Stimulated activated CD8-positive, alpha-beta memory T cell treated with anti-CD3 and anti-CD28 coated beads, Interleukin-4, amount 100 ng/mL, for 48 hours (primary cell): ENCODE measurements at regions not wholly inside any gene's neighbourhood (a gene's known extent, or its start where the extent isn't known, plus 50 kb on each side); places are given as distances from the start of the nearest gene placed in this dataset.

Experiments
- DNase-seq: peaks from one replicate; pipeline ENCODE4 v3.0.0-alpha.2; 2020

DNA sequence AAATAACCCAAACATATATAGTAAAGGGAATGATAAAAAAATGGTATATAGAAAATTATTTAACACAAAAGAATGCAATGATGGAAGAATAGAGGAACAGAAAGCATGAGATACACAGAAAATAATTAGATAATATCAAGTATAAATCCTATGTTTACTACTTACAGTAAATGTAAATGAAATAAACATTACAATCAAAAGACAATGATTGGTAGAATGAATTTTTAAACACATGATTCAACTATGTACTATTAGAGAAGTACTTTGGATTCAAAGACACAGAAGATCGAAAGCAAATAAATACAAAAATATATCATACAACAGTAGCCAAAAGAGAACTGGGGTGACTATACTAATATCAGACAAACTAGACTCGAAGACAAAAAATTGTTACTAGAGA is 97.6 kb upstream of the PARD3B start:
- DNase-seq, result no peak

DNA sequence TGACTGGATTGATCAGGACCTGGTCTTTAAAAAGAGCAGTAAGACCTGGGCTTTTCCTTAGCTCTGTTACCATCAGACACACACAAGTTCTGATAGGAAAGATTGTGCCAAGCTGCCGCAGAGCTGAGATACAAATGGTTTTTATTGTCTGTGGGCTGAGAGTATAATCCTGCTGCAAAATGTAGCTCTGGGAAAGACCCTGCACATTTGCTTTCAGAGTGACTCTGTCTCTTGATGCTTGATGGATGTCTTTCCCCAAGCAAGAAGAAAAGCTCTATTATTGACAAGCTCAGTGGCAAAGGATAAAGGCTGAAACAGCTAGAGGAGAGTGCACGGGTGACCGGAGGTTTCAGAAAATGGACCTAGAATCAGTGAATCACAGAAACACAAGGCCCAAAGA is 95.3 kb upstream of the PARD3B start:
- DNase-seq, result no peak

DNA sequence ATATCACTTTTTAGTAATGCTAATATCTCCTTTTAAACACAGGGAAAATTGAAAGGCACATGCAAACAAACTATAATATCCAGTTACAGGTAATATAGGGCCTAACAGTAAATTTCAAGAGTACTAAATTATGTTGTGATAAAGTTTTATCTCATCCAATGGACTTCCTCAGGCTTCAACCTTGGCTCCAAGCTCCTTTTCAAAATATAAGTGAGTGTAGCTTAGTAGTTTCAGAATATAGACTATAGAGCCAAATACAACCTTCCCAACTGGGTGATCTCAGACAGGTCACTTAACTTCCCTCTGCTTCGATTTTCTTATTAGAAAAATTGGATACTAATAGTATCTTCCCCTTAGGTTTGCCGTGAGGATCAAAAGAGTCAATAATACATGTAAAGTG is 93.5 kb upstream of the PARD3B start:
- DNase-seq, result no peak

DNA sequence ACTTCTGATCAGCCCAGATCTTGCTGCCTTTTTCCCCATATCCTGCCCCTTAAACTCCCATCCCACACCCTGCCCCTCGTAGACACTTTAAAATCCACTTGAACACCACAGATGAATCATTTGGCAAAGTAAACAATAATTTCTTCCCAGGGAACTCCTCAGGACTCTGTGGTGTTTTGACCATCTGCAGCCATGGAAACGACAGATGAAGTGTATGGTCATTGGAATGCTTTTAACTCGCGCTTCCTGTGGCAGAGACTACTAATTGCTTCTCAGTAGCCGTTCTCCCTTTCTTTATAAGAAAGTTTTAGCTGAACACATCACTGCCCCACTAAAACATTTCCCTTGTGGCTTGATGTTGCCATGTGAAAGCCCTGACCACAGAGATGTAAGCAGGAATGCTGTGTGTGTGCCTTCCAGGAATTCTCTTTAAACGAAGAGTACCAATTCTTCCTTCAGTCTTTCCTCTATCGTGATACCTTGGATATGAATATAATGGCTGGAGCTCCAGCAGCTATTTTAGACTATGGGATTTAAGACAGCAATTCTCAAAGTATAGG is 92.7 kb upstream of the PARD3B start:
- DNase-seq, result no peak

DNA sequence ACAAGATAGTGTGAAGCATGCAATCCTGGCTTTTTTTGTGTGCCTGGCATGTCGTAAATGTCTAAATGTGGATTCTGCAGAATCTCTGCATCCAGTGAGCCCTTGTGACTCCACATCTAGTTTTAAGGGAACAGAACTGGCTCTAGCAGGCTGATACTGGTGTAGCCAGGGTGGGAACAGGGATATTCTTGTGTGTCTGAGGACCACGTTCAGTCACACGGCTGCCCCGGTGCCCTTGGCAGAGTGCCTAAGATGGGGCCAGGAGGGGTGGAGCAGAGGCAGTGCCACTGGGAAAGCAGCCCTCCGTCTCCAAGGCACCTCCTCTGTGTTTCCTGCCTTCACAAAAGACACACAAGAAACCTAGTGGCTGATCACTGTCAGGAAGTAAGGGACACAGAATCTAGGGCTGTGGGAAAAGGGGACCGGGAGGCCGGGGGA is 91.5 kb upstream of the PARD3B start:
- DNase-seq, result no peak

DNA sequence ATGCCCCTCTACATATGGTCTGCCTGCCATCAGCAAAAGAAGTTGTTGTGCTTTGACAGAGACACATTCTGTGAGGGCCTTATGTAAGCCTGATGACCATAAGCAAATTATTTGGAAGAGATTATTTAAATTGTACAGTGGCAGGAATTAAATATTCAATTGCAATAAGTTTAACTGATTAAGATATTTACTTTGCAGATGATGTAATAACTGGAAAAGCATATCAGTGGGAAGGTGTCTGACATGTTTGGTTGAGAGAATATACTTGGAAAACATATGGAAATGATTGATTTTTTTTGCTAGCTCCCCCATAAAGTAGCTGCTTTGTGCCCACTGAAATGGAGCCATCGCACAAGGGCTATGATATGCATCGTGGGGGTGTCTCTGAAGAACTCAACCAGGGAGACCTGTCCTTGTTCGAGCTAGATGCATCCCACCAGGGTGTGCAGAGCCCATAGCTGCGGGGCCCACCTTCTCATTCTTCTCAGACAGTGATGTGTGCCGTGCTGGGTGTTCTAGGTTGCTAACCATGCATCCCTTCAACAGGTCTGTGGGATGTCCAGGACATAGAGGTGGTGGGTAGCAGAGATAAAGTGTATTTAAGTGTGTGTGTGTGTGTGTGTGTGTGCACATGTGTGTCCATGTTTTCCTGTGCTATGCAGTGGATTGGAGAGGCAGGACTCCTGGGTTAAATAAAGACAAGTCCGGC is 90.4 kb upstream of the PARD3B start:
- no peak for DNase-seq

DNA sequence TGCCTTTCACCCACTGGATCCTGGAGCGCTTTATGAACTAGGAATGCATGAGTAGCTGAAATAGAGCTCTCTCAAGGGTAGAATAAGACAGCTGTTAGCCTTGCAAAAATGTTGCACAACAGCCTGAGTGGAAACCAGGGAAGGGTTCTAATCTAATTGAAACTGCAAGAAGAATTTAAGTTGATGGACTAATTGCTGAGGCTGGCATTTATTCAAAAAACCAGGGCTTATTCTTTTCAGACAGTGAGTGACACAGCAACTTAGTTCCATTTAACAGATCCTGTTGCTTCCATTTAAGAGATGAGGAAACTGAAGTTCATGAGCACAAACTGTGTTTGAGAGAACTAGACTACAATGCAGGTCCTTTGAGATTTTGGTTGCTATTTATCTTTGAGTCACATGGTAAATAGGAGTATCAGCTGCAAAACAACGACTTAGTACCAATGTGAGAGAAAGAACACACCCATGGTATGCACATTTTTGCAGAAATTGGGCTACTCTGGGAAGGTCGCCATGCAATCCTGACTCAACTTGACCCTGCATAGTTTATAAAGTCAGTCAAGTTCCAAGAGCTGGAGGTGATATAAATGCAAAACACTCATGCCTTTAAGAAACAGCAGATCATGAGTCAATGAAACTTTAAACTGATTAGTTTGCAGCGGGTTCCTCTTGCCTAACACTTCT is 76.4 kb upstream of the PARD3B start:
- no peak for DNase-seq

DNA sequence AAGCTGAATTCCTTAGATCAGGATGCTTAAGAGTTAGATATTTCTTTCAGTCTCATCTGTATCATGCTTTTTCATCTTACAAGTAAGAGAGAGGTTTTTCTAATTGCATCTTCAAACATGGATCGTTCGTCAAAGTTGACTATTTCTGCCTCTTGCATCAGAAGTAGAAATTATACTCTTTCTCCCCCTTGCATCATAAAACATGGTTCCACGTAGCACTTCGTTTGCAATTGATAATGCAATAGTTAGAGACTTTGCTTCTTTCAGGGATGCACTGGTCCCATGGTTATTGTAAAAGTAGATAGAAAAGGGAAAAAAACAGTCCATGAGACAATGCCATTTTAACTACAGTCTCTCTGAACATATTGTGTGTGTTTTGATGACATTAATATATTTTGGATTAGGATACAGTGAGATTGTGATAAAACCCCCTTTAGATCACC is 75.1 kb upstream of the PARD3B start:
- DNase-seq, result no peak

DNA sequence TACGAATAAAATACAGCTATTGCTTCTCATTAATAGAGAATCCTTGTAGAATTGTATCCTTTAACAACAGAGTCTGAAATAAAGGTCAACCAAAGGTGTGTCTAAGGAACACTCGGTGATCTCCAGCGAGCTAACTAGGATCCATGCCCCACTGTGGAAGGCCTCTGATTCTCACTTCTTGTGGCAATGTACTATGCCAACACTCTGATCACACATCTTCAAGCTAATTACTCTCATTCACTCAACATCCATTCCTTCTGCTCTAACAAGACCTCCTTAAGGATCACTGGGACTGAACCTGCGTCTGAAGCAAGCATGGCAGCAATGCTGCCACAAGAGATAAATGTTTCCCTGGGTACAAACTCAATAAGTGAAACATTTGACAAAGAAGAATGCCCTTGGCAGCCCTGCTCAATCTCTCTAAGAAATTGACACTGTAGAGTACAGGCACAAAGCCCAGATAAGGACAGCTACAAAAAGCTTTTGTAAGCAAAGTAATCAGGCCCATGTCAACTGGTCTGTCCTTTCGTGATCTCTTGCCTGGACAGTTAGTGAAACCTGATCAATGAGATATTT is 74.6 kb upstream of the PARD3B start:
- no peak for DNase-seq

DNA sequence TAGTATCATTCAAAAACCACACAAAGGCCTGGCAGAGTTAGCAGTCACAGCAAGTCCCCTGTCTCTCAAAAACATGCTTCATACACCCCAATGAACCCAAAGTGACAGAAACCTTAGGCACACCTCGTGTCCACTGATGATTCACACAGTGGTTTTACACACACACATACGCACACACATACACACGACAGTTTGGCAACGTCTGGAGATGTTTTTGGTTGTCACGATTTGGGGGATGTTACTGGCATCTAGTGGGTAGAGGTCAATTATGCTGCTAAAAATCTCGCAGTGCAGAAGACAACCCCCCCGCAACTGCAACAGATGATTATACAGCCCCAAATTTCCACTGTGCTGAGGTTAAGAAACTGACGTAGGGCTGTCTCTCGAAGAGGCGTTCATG is 72.9 kb upstream of the PARD3B start:
- DNase-seq, result no peak

DNA sequence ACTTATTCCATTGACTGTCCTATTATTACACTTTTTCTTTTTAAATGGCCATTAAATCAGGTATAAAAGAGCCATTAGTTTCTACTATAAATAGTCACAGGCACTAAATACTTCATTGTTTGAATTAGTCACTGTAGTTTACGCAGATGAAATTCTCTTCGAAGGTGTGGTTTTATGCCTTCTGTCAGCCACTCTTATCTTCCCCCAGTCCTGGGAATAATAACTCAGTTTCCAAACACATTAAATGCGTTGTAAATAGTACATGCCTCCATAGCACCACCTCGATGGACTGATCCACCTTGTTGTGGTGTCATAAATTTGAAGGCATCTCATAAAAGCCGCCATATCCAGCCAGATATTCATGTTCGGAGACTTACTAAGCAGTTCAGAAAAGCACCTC is 72.1 kb upstream of the PARD3B start:
- no peak for DNase-seq

DNA sequence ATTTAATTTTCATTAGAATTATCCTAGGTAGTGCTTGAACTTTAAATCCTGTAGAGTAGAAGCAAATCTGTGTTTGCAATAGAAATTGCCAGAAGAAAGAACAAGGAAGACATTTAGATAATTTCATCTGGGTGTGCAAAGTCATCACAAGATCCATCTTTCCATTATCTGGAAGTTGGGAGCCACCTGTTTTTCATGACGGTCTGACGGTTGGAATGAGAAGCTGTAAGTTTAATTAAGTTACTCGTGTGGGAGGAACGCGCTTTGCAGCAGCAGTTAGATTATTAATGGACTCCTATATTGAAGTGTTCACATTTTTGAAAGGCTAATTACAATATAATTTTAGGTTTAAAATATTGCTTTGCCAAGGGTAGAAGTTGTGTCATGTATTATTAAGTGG is 69.9 kb upstream of the PARD3B start:
- no peak for DNase-seq

DNA sequence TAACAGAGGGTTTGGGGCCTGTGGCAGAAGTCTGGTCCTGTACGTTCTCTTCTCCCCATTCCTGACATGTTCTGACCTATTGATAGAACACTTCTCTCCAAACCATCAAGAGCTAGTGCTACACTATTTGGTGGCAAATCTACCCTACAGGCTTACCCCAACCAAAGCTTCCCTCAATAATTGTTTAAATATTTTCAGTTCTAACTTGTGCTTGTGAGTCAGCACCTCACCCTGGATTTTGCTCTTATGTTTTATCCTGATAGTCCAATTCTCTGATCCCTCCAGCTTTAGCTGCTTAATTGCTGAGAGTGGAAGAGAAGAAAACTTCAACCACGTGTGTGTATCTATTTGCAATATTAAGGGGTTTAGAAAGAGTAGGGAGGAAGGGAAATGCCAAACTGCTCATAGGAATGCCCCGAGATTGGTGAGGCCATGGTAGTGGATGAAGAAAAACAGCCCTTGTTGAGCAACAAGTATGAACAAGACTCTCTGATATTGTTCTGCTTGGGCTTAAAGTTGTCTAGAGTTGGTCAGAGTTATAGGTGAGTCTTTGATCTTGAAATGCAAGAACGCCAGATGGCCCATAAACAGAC is 67.8 kb upstream of the PARD3B start:
- no peak for DNase-seq

DNA sequence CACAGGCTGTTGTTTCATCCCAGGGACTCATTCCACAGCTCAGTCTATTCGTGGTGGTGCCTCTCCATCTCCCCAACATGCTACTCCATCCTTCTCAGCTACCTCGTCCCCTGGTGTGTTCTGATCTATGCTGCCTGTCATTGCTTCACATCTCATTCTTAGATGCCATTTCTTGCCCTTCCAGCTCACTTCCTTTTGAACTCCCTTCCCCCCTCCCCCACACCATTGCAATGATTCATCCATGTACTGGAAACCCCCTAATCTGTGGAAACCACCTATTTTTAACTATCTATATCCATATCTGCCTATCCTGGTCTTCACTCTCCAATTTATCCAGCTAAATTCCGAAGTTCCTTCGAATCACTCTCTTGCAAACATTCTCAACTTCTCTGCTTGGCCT is 65.7 kb upstream of the PARD3B start:
- no peak for DNase-seq

DNA sequence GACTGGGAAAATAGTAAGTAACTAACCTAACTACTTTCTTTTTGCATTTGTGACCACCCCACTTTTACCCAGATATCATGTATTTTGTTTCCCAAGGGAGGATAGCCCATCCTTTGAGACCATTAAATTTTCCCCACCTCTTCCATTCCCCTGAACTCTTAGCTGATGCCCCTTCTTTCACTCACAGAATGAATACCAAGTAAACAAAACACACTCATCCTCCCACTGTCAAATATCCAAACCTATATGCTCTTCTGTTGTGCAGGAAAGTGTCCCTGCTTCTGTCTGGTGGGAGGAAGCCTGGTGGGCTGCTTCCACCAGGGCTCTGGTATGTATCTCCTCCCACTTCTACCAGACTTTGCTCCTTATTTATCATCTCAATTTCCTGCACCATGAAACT is 64.6 kb upstream of the PARD3B start:
- no peak for DNase-seq

DNA sequence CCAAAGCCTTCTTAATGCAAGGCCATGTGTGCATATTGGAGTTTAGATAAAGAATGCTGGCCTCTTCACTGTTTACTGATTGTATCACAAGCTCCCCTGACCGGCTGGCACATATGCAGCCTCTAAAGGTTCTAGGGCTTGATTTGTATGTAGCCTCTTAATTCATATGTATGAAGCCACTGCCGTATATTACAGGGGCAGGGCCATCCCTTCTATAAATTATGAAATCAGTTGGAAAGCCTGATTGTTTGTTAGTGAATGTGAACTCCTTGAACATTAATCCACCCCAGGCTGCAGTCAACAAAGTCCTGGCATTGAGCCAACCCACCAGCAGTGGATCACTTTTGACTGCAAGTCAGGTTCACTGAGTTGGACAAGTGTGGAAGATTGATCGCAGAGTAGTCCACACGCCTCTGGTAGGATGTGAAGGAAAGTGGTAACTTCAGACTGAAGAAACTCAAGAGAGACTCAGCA is 61.6 kb upstream of the PARD3B start:
- no peak for DNase-seq

DNA sequence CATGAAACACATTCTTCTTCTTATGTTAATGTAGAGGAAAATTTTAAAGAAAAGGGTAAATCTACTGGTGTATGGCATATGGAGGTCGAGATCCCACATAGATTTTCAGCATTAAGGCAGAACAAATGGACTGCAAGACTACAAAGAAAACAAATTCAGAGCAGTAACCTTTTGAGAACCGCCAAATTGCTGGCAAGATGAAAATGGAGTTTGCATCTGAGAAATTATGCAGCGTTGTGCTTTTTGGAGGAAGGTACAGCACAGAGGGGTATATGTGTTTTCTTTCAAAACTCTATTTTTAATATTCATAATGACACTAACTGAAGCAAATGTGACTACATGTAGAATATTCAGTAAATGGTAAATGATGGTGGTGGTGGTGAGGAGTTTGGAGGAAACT is 59.0 kb upstream of the PARD3B start:
- DNase-seq, result no peak

DNA sequence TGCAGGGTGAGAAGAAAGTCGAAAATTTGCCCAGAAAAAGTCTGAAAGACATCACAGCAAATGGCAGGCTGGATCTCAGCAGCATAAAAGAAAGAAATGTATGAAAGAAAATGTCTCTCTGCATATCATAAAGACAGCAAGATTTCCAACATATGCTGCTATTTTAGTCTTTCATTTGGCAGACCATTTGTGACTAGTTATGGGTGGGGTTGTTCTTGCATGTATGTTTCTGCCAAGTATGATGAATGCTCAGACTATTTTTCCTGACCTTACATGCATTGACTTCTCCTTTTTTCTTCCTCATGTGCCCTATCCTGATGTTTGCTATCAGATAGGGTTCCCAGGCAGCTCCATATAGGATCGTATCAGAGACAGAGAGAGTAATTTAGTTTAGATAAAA is 58.5 kb upstream of the PARD3B start:
- DNase-seq, result no peak

DNA sequence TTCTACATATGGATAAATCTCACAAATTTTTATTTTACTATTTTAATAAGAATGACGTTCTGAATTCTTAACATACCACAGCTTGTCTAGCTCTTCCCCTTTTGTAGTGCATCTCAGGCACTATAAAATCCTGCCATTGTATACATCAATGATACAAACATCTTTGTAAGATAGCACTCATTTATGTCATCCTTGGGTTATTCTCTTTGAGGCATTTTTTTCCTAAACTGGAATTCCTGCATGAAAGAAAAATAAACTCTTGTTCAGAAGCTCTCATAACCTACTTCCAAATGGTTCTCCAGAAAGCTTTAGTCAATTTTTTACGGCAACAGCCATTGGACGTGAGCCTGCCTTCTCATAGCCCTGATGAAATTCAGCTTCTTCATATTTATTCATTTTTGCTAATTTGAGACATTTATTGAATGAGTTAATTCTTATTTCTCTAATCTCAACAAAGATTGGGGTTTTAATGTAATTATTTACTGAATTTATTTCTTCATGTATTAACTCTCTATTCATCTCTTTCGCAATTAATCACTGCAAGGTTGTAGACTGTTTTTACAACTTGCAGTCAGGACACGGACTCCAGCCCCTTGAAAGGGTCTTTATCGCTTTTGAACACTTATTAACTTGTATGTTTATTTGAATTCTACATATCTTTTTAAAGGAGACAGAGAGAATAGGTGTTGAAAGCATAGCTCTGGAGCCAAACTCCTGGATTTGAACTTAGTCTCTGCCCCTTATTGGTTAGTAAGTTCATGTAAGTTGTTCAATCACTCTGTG is 57.6 kb upstream of the PARD3B start:
- no peak for DNase-seq

DNA sequence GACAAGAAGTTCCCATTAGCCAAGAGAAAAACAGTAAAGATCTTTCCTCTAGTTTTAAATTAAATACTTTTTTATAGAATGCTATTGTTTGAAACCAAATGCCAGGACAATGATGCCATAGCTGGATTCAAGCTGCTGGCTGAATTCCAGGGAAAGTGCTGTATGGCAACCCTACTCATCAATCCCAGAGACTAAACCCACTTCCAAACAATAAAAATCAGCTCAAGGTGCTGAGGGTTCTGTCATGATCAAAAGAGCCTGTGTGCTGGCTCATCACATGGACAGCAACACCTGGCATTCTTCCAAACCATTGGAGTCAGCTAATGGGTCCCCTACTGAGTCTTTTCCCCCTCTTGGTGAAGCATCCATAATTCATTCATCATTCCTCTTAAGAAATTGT is 53.7 kb upstream of the PARD3B start:
- no peak for DNase-seq

DNA sequence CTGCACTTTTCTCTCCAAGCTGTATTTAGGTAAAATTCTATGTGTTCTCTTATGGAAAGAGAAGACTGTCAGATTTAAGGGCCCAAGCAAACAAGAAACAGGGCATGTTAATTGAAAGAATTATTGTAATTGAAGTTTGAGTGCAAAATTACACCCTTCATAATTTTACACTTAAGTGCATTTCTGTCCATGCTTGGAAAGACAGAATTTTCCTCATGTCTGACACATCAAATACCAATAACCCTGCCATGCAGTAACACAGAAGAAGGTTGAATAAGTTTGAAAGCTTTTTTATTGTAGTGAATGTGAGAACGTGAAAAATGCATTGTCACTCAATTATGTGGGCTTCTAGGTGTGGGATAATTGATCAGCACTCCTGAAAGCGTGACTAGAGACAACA is 52.9 kb upstream of the PARD3B start:
- DNase-seq, result no peak

DNA sequence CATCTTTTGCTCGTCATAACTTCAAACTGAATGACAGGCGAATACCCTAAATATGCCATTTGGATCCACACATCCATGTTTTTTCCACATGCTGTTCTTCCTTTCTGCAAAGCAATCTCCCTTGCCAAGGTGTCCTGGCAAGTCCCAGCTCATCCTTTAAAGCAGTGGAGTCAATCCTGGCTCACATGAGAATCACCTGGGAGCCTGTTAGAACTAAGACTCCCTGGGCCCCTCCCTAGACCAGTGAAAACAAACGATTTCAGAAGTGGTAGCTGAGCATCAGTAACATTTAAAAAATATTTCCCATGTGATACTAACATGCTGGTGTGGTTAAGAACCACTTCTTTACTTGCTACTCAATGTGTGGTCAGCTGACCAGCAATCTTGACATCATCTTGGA is 50.6 kb upstream of the PARD3B start:
- no peak for DNase-seq

DNA sequence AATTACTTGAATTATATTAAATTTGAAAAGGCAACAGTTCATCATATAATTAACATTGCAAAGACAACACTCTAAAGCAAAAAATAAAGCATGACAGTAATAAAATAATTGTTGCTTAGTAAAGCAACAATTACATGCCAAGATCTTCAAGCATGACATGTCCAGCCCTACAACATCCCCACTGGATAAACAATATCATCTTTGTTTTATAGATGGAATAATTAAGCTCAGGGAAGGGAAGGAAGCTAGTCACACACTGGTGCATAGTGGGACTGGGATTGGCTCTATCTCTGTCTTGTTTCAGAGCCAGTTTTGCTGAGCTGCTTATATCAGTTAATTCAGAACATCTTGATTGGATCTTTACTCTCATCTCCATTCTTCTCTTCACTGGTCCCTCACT is 49.9 kb upstream of the PARD3B start:
- no peak for DNase-seq
